Spinal cord (tissue), 9 donors: ENCODE measurements at regions not wholly inside any gene's neighbourhood (a gene's known extent, or its start where the extent isn't known, plus 50 kb on each side); places are given as distances from the start of the nearest gene placed in this dataset.

Source experiments
- DNase-seq, 6 donors: peaks; one replicate each; pipeline versions ENCODE4 v3.0.0 to v3.0.0-alpha.2; 2013 to 2015; ENCODE audit warnings: low spot score in 6 of 6, low read depth in 4 of 6
- H3K27ac ChIP-seq: one replicate; pipeline ENCODE4 v1.5.1; 2013; ENCODE audit warnings: low read depth, low read length, control low read depth
- H3K27me3 ChIP-seq: one replicate; pipeline ENCODE4 v1.6.1; 2013; ENCODE audit warnings: low read length; ENCODE audit not compliant: control insufficient read depth, insufficient read depth
- H3K36me3 ChIP-seq: one replicate; pipeline ENCODE4 v1.6.1; 2013; ENCODE audit warnings: low read length; ENCODE audit not compliant: control insufficient read depth, insufficient read depth
- H3K4me1 ChIP-seq: one replicate; pipeline ENCODE4 v1.6.1; 2013; ENCODE audit warnings: low read length; ENCODE audit not compliant: control insufficient read depth, insufficient read depth
- H3K4me3 ChIP-seq: one replicate; pipeline ENCODE4 v1.5.1; 2013; ENCODE audit warnings: low read depth, low read length, control low read depth
- H3K9me3 ChIP-seq: one replicate; pipeline ENCODE4 v1.6.1; 2013; ENCODE audit warnings: low read length; ENCODE audit not compliant: control insufficient read depth, insufficient read depth
- WGBS: methylation state at CpG from one replicate; pipeline ENCODE4 v1.1.5; 2013; ENCODE audit warnings: missing lambda C conversion rate; ENCODE audit not compliant: insufficient coverage; 5-methylcytosine and 5-hydroxymethylcytosine counted together
- donor health status: healthy.

- no peak for DNase-seq
- WGBS = 95% methylated on average over 5 of the region's 5 CpGs
- no peaks in the 10 kb centered on the region for H3K36me3 ChIP-seq
- no peaks in the 10 kb centered on the region for H3K9me3 ChIP-seq
- no peak overlapping the region for H3K4me3 ChIP-seq
- peaks cover 13% of the 10 kb centered on the region for H3K4me1 ChIP-seq
- H3K27ac ChIP-seq = no peak overlapping the region
- H3K27me3 ChIP-seq = peaks cover 2% of the 10 kb centered on the region
Measured at GRCh38 chr15:70539409-70539808, 223.9 kb downstream of the UACA start.

- no peaks in the 10 kb centered on the region for H3K9me3 ChIP-seq
- peaks cover 2% of the 10 kb centered on the region for H3K27me3 ChIP-seq
- H3K27ac ChIP-seq = no peak overlapping the region
- DNase-seq = no peak
- no peak overlapping the region for H3K4me3 ChIP-seq
- peaks cover 13% of the 10 kb centered on the region for H3K4me1 ChIP-seq
- no peaks in the 10 kb centered on the region for H3K36me3 ChIP-seq
Measured at GRCh38 chr15:70538278-70538677, 225.1 kb downstream of the UACA start.

- Histone ChIP-seq H3K9me3 (no peaks in the 10 kb centered on the region), H3K4me1 (peaks cover 13% of the 10 kb centered on the region), H3K4me3 (no peak overlapping the region), H3K27me3 (peaks cover 2% of the 10 kb centered on the region), H3K36me3 (no peaks in the 10 kb centered on the region), H3K27ac (no peak overlapping the region)
- WGBS = 100% methylated on average over 1 of the region's 4 CpGs
- no peak for DNase-seq
Measured at GRCh38 chr15:70535955-70536338, 227.4 kb downstream of the UACA start.

GRCh38 chr15:70535071-70535954 lies 228.0 kb downstream of the UACA start:
- Histone ChIP-seq H3K27me3 (peaks cover 2% of the 10 kb centered on the region), H3K4me1 (peaks cover 13% of the 10 kb centered on the region), H3K4me3 (no peak overlapping the region), H3K27ac (no peak overlapping the region), H3K9me3 (no peaks in the 10 kb centered on the region), H3K36me3 (no peaks in the 10 kb centered on the region)
- WGBS = 36% methylated on average over 8 of the region's 11 CpGs
- DNase-seq = peak in 2 of 6 donors; percentile 39 to 56

GRCh38 chr15:70533931-70534742 lies 229.2 kb downstream of the UACA start:
- DNase-seq = no peak
- peaks cover 2% of the 10 kb centered on the region for H3K27me3 ChIP-seq
- H3K36me3 ChIP-seq = no peaks in the 10 kb centered on the region
- no peak overlapping the region for H3K27ac ChIP-seq
- H3K9me3 ChIP-seq = no peaks in the 10 kb centered on the region
- H3K4me1 ChIP-seq = peaks cover 13% of the 10 kb centered on the region
- WGBS = 58% methylated on average over 4 of the region's 4 CpGs
- H3K4me3 ChIP-seq = no peak overlapping the region

- H3K9me3 ChIP-seq = no peaks in the 10 kb centered on the region
- no peaks in the 10 kb centered on the region for H3K36me3 ChIP-seq
- no peak overlapping the region for H3K27ac ChIP-seq
- peaks cover 2% of the 10 kb centered on the region for H3K27me3 ChIP-seq
- DNase-seq = no peak
- peaks cover 13% of the 10 kb centered on the region for H3K4me1 ChIP-seq
- H3K4me3 ChIP-seq = no peak overlapping the region
- WGBS = 94% methylated on average over 3 of the region's 5 CpGs
Measured at GRCh38 chr15:70532531-70533186, 230.7 kb downstream of the UACA start.

- Histone ChIP-seq H3K27me3 (peaks cover 2% of the 10 kb centered on the region), H3K4me1 (peaks cover 14% of the 10 kb centered on the region), H3K4me3 (no peak overlapping the region), H3K36me3 (no peaks in the 10 kb centered on the region), H3K27ac (no peak overlapping the region), H3K9me3 (no peaks in the 10 kb centered on the region)
- WGBS = 71% methylated on average over 1 of the region's 2 CpGs
- peak in 1 of 6 donors; percentile 66 for DNase-seq
Measured at GRCh38 chr15:70531576-70531975, 231.8 kb downstream of the UACA start.

GRCh38 chr15:70530906-70531305 lies 232.5 kb downstream of the UACA start:
- WGBS = 83% methylated on average over 8 of the region's 8 CpGs
- no peak for DNase-seq
- Histone ChIP-seq H3K27ac (no peak overlapping the region), H3K27me3 (peaks cover 2% of the 10 kb centered on the region), H3K36me3 (no peaks in the 10 kb centered on the region), H3K4me3 (no peak overlapping the region), H3K9me3 (no peaks in the 10 kb centered on the region), H3K4me1 (peaks cover 12% of the 10 kb centered on the region)

GRCh38 chr15:70530503-70530902 lies 232.9 kb downstream of the UACA start:
- Histone ChIP-seq H3K9me3 (no peaks in the 10 kb centered on the region), H3K4me3 (no peak overlapping the region), H3K4me1 (peaks cover 9% of the 10 kb centered on the region), H3K36me3 (no peaks in the 10 kb centered on the region), H3K27me3 (peaks cover 2% of the 10 kb centered on the region), H3K27ac (no peak overlapping the region)
- WGBS = 60% methylated on average over 1 of the region's 4 CpGs
- DNase-seq = no peak
